ENCODE measurements at regions not wholly inside any gene's neighbourhood (a gene's known extent, or its start where the extent isn't known, plus 50 kb on each side); places are given as distances from the start of the nearest gene placed in this dataset.

GRCh38 chr1:168387781-168388760, 107.4 kb downstream of the TBX19 start:
- no peak for DNase-seq (ENCODE audit: low read depth in 2 of 2)

- DNase-seq (ENCODE audit: low read depth in 2 of 2), result no peak
These were observed 106.4 kb downstream of the TBX19 start for GRCh38 chr1:168386949-168387586.

GRCh38 chr1:168386492-168386891, 105.8 kb downstream of the TBX19 start:
- DNase-seq (ENCODE audit: low read depth in 2 of 2), result no peak

GRCh38 chr1:168381850-168382249, 101.2 kb downstream of the TBX19 start:
- no peak for DNase-seq (ENCODE audit: low read depth in 2 of 2)

- DNase-seq (ENCODE audit: low read depth in 2 of 2), result no peak
These were observed 100.3 kb downstream of the TBX19 start for GRCh38 chr1:168380945-168381344.

- DNase-seq (ENCODE audit: low read depth in 2 of 2), result no peak
These were observed 98.6 kb downstream of the TBX19 start for GRCh38 chr1:168379104-168379860.

GRCh38 chr1:168375566-168376300, 95.1 kb downstream of the TBX19 start:
- no peak for DNase-seq (ENCODE audit: low read depth in 2 of 2)

- DNase-seq (ENCODE audit: low read depth in 2 of 2), result no peak
These were observed 93.9 kb downstream of the TBX19 start for GRCh38 chr1:168374566-168374965.

- DNase-seq (ENCODE audit: low read depth in 2 of 2), result no peak
These were observed 93.2 kb downstream of the TBX19 start for GRCh38 chr1:168373869-168374268.

- DNase-seq (ENCODE audit: low read depth in 2 of 2), result no peak
These were observed 92.2 kb downstream of the TBX19 start for GRCh38 chr1:168372861-168373371.

- no peak for DNase-seq (ENCODE audit: low read depth in 2 of 2)
These were observed 91.6 kb downstream of the TBX19 start for GRCh38 chr1:168372307-168372706.

GRCh38 chr1:168371477-168371876, 90.8 kb downstream of the TBX19 start:
- DNase-seq (ENCODE audit: low read depth in 2 of 2), result no peak

- no peak for DNase-seq (ENCODE audit: low read depth in 2 of 2)
These were observed 89.9 kb downstream of the TBX19 start for GRCh38 chr1:168370586-168370985.

- DNase-seq (ENCODE audit: low read depth in 2 of 2), result no peak
These were observed 89.0 kb downstream of the TBX19 start for GRCh38 chr1:168369655-168370054.

- DNase-seq (ENCODE audit: low read depth in 2 of 2), result no peak
These were observed 87.5 kb downstream of the TBX19 start for GRCh38 chr1:168368131-168368530.

- DNase-seq (ENCODE audit: low read depth in 2 of 2), result peak in 1 of 2 donors; percentile 19
These were observed 85.2 kb downstream of the TBX19 start for GRCh38 chr1:168365719-168366479.
